ENCODE measurements at regions not wholly inside any gene's neighbourhood (a gene's known extent, or its start where the extent isn't known, plus 50 kb on each side); places are given as distances from the start of the nearest gene placed in this dataset.
"Not testable (repeated sequence)": the region's sequence is repeated elsewhere in the genome, so short reads cannot be mapped to it uniquely, and the experiment has no call there.

DNA sequence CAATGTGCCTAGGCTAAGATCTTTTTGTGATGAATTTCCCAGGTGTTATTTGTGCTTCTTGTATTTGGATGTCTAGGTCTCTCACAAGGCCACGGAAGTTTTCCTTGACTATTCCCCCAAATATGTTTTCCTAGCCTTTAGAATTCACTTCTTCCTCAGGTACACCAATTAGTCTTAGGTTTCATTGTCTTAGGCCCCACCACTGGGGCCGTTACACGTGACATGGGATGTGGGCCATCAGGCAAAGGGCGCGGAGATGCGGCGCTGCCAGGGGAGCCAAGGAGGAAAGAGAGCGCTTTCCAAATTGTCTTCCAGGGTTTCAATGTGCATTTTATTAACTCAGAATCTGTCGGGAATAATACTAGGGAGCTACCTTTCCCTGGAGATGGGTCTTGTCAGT lies 1653.3 kb downstream of the SPATA31A7 start:
- POLR2A ChIA-PET (ENCODE audit: partially characterized antibody); H3K9ac ChIP-seq (replicated peaks in 1 of 4; ENCODE audit: extremely low read depth in 1 of 4, low read depth in 3 of 4, low read length in 3 of 4); H4K20me1 ChIP-seq (replicated peaks in 1 of 2; ENCODE audit: control insufficient read depth in 1 of 2, insufficient read depth in 2 of 2, low read length in 2 of 2); DNase-seq (ENCODE audit: low read depth in 1 of 2, low spot score in 2 of 2); H4K8ac ChIP-seq (ENCODE audit: extremely low read depth, insufficient read depth, low read length); H3K4ac ChIP-seq (replicated peaks; ENCODE audit: insufficient read length, low read depth, low read length); H3K4me3 ChIP-seq (ENCODE audit: extremely low read depth in 1 of 4, insufficient read depth in 2 of 4, low read depth in 3 of 4, low read length in 4 of 4); H2BK20ac ChIP-seq (ENCODE audit: low read length); H3K14ac ChIP-seq (ENCODE audit: insufficient read length); H3K56ac ChIP-seq (replicated peaks; ENCODE audit: insufficient read length, low read depth, low read length); H4K5ac ChIP-seq (ENCODE audit: insufficient read length, low read depth, low read length); H3K18ac ChIP-seq (ENCODE audit: extremely low read depth, low read length); H2BK5ac ChIP-seq (ENCODE audit: low read depth, low read length); H4K91ac ChIP-seq (replicated peaks; ENCODE audit: insufficient read length, low read length); CTCF ChIA-PET (ENCODE audit: partially characterized antibody); H3K79me2 ChIP-seq (ENCODE audit: control insufficient read depth in 1 of 2, insufficient read depth in 2 of 2, low read length in 2 of 2); H3K27ac ChIP-seq (ENCODE audit: low read depth, low read length); FAIRE-seq; H3K4me2 ChIP-seq (ENCODE audit: insufficient read depth in 1 of 2, low read depth in 2 of 2, low read length in 2 of 2); H3K9me3 ChIP-seq (ENCODE audit: insufficient read depth in 2 of 2, low read depth in 1 of 2, low read length in 1 of 2); H2AK5ac ChIP-seq (ENCODE audit: low read depth, low read length); H3K79me1 ChIP-seq (ENCODE audit: low read depth, low read length); H3K4me1 ChIP-seq (replicated peaks in 1 of 4; ENCODE audit: control insufficient read depth in 3 of 4, insufficient read depth in 4 of 4, low read length in 3 of 4); H3K23ac ChIP-seq (ENCODE audit: insufficient read length); H2BK15ac ChIP-seq (ENCODE audit: low read length); H3K23me2 ChIP-seq (ENCODE audit: low read depth, low read length); H2BK120ac ChIP-seq (replicated peaks; ENCODE audit: low read depth, low read length); H2AFZ ChIP-seq (ENCODE audit: low read length); H3K36me3 ChIP-seq (ENCODE audit: control insufficient read depth in 2 of 4, insufficient read depth in 4 of 4, low read length in 3 of 4); H2BK12ac ChIP-seq (ENCODE audit: low read depth, low read length): not testable (repeated sequence)
- H3K27me3 ChIP-seq (replicated peaks in 1 of 4; ENCODE audit: control insufficient read depth in 3 of 4, extremely low read depth in 1 of 4, insufficient read depth in 3 of 4, low read length in 3 of 4), result peaks cover 18 to 44% (median 30%) of the 10 kb centered on the region in 4 experiments
- 29% methylated on average over 9 of the region's 9 CpGs; no CpG with 5 or more reads in 1 of the 2 experiments for WGBS, 2 experiments (ENCODE audit: extremely low coverage in 1 of 2, insufficient coverage in 1 of 2, insufficient read length in 1 of 2, insufficient replicate concordance in 2 of 2, low coverage in 1 of 2, low lambda C conversion rate in 2 of 2, missing lambda C conversion rate in 1 of 2)
- TF ChIP-seq EZH2 (IDR thresholded peaks at IDR 0.05; ENCODE audit: low read depth, low read length, severe bottlenecking), result peak; percentile 69
- peak; percentile 57; the same call in 1 of the 2 replicates for TF ChIP-seq SUZ12 (IDR thresholded peaks at IDR 0.05; ENCODE audit: low read length)
- peak; percentile 61 for TF ChIP-seq RNF2 (IDR thresholded peaks at IDR 0.05; ENCODE audit: borderline replicate concordance, low read depth, low read length, missing control alignments, poor library complexity, severe bottlenecking)
